HepG2 (cell line): ENCODE measurements at regions not wholly inside any gene's neighbourhood (a gene's known extent, or its start where the extent isn't known, plus 50 kb on each side); places are given as distances from the start of the nearest gene placed in this dataset.
A peak's percentile ranks its signal among the peaks of the same experiment; 100 is the strongest.
"Not testable (repeated sequence)": the region's sequence is repeated elsewhere in the genome, so short reads cannot be mapped to it uniquely, and the experiment has no call there.

ENCODE experiments used
- ATAC-seq: fragments of 200-7000 bp; cut with Tn5 transposase; 3 replicates; pipeline ENCODE4 v1.9.1; 2020; ENCODE audit warnings: mild to moderate bottlenecking, moderate library complexity
- BruUV-seq: library from RNA; stranded (reverse); fragments of 400-500 nt; replicated peaks from 2 replicates; lab custom pipeline; 2021; lab: Mats Ljungman, UMichigan
- CTCF ChIA-PET: fragments of 300-600 bp; formaldehyde crosslinking; extraction: SDS; loops from one replicate; lab custom pipeline; 2021; ENCODE audit warnings: low total read pairs, inconsistent platforms, low intra/inter-chr PET ratio; lab: Yijun Ruan, JAX
- POLR2A ChIA-PET: fragments of 350-600 bp; sonication (Branson Sonifier 250); formaldehyde crosslinking; loops from one replicate; lab custom pipeline; 2020; ENCODE audit warnings: antibody characterized with exemption, inconsistent platforms; lab: Yijun Ruan, JAX
- DNase-seq: peaks from one replicate; pipeline ENCODE4 v3.0.0-alpha.2; 2015; ENCODE audit warnings: low spot score
- FAIRE-seq: peaks from 3 replicates; lab custom pipeline; 2011; peaks lifted over from hg19 to GRCh38; lab: Jason Lieb, UNC
- H2AFZ ChIP-seq: one replicate; pipeline ENCODE4 v1.6.1; 2011; ENCODE audit warnings: low read length, inconsistent platforms
- H3K27ac ChIP-seq: fragments of 300-600 bp; 3 replicates; pipeline ENCODE4 v1.8.0; 2011; ENCODE audit warnings: mixed run types, mild to moderate bottlenecking, mixed read lengths, low read length, inconsistent platforms; ENCODE audit not compliant: insufficient read depth; ENCODE audit errors: extremely low read length
- H3K27me3 ChIP-seq, 2 experiments: fragments of 200-600 bp in 1 of 2; 2 replicates in 1 of 2; 3 replicates in 1 of 2; pipeline versions ENCODE4 v1.6.0 to v1.8.0; 2011; ENCODE audit warnings: low read length in 2 of 2, mild to moderate bottlenecking in 2 of 2, moderate library complexity in 2 of 2, inconsistent platforms in 1 of 2; ENCODE audit not compliant: insufficient read depth in 2 of 2, control insufficient read depth in 1 of 2
- H3K36me3 ChIP-seq, 2 experiments: fragments of 200-600 bp in 1 of 2; replicated peaks in 1 of 2; 2 replicates in 1 of 2; 3 replicates in 1 of 2; pipeline versions ENCODE4 v1.5.1 to v1.8.0; 2011; ENCODE audit warnings: low read length in 2 of 2, inconsistent platforms in 1 of 2; ENCODE audit not compliant: insufficient read depth in 2 of 2, control insufficient read depth in 1 of 2
- H3K4me1 ChIP-seq: 2 replicates; pipeline ENCODE4 v1.5.1; 2012; ENCODE audit warnings: low read length, inconsistent platforms; ENCODE audit not compliant: insufficient read depth
- H3K4me2 ChIP-seq: 2 replicates; pipeline ENCODE4 v1.6.0; 2011; ENCODE audit warnings: low read depth, low read length, inconsistent platforms
- H3K4me3 ChIP-seq, 3 experiments: fragments of 200-600 bp in 1 of 3; sonication (generic), shearing (Covaris generic) in 1 of 3; replicated peaks in 1 of 3; 2 replicates each; pipeline ENCODE4 v1.5.1; 2011 to 2016; ENCODE audit warnings: low read length in 3 of 3, inconsistent platforms in 2 of 3, low read depth in 2 of 3, mild to moderate bottlenecking in 2 of 3, control low read depth in 1 of 3, mixed read lengths in 1 of 3; ENCODE audit not compliant: insufficient read depth in 1 of 3
- H3K79me2 ChIP-seq: one replicate; pipeline ENCODE4 v1.6.1; 2011; ENCODE audit warnings: low read length, inconsistent platforms; ENCODE audit not compliant: insufficient read depth
- H3K9ac ChIP-seq: 2 replicates; pipeline ENCODE4 v1.6.0; 2011; ENCODE audit warnings: mild to moderate bottlenecking, low read depth, low read length, inconsistent platforms; ENCODE audit not compliant: insufficient read depth
- H3K9me3 ChIP-seq: 2 replicates; pipeline ENCODE4 v1.5.1; 2012; ENCODE audit warnings: mild to moderate bottlenecking, low read length
- H4K20me1 ChIP-seq: 2 replicates; pipeline ENCODE4 v1.6.0; 2011; ENCODE audit warnings: inconsistent platforms, mild to moderate bottlenecking, low read length, moderate library complexity; ENCODE audit not compliant: insufficient read depth
- ATF7 ChIP-seq, 2 experiments: fragments of 450-650 bp in 1 of 2; sonication (generic) in 1 of 2; formaldehyde crosslinking in 1 of 2; IDR thresholded peaks; 2 replicates each; pipeline versions ENCODE4 v1.4.0 to v1.6.1; 2016 to 2020; ENCODE audit warnings: antibody characterized with exemption in 1 of 2, mild to moderate bottlenecking in 1 of 2, missing genetic modification reagents in 1 of 2
- CREB1 ChIP-seq, 2 experiments: fragments of 450-650 bp in 1 of 2; IDR thresholded peaks; 2 replicates each; pipeline ENCODE4 v1.6.1; 2016 to 2017; ENCODE audit warnings: control low read depth in 1 of 2, mild to moderate bottlenecking in 1 of 2, missing compliant biosample characterization in 1 of 2, missing genetic modification characterization in 1 of 2
- SNRNP70 ChIP-seq: fragments of 200-400 bp; formaldehyde crosslinking; IDR thresholded peaks from 2 replicates; pipeline ENCODE4 v1.6.1; 2017; ENCODE audit warnings: mild to moderate bottlenecking, low read depth, low read length, moderate library complexity
- WGBS: methylation state at CpG from one replicate; pipeline ENCODE4 v1.1.6; 2017; ENCODE audit warnings: low lambda C conversion rate; 5-methylcytosine and 5-hydroxymethylcytosine counted together
- in situ Hi-C: cut with HindIII; loops from 2 replicates; pipeline ENCODE4 v1.10.0; 2017; ENCODE audit warnings: low pct_unique_long_range_greater_than_20kb; ENCODE audit not compliant: extremely low pct_ligation_motif_present
- intact Hi-C: fragments of 100-400 bp; cut with micrococcal nuclease; formaldehyde crosslinking; loops from one replicate; pipeline ENCODE4 v1.10.0; 2022; ENCODE audit not compliant: unreplicated experiment
- TF ChIP-seq, protein P1 (sequence below): sonication (generic); formaldehyde crosslinking; IDR thresholded peaks from 2 replicates; pipeline ENCODE4 v1.4.0; 2020; ENCODE audit warnings: missing genetic modification reagents

DNA sequence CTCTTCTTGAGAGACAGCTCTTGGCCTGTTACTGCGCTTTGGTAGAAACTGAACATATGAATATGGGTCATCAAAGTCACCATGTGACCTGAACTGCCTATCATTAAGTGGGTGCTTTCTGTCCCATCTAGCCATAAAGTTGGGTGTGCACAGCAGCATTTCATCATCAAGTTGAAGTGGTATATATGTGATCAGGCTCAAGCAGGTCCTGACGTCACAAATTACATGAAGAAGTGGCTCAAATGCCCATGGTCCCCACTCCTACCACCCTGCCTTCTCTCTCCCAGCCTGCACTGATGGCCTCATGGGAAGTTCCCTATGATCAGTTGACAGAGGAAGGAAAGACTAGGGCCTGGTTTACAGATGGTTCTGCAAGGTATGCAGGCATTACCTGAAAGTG, 308.8 kb upstream of the MGAT4C start:
- no peaks in the 10 kb centered on the region for H3K36me3 ChIP-seq
- ChIA-PET POLR2A (no interaction called here), CTCF (no interaction called here)
- no TSS peak for BruUV-seq
- FAIRE-seq (no peak), DNase-seq (no peak), ATAC-seq (no peak)
- H3K4me1 ChIP-seq, result no peaks in the 10 kb centered on the region
- H2AFZ ChIP-seq, result no peak overlapping the region
- H3K4me3 ChIP-seq, result no peak overlapping the region
- H3K4me2 ChIP-seq, result no peak overlapping the region
- peaks cover 79% of the 10 kb centered on the region for H3K9me3 ChIP-seq
- H4K20me1 ChIP-seq, result no peaks in the 10 kb centered on the region
- intact Hi-C loops, result no loop called here
- no peaks in the 10 kb centered on the region for H3K79me2 ChIP-seq
- 0% methylated on average over 1 of the region's 2 CpGs for WGBS
- no peaks in the 10 kb centered on the region; a peak in 1 of 5 replicates for H3K27me3 ChIP-seq
- H3K27ac ChIP-seq, result no peak overlapping the region
- H3K9ac ChIP-seq, result no peak overlapping the region
- TF ChIP-seq, protein P1, sequence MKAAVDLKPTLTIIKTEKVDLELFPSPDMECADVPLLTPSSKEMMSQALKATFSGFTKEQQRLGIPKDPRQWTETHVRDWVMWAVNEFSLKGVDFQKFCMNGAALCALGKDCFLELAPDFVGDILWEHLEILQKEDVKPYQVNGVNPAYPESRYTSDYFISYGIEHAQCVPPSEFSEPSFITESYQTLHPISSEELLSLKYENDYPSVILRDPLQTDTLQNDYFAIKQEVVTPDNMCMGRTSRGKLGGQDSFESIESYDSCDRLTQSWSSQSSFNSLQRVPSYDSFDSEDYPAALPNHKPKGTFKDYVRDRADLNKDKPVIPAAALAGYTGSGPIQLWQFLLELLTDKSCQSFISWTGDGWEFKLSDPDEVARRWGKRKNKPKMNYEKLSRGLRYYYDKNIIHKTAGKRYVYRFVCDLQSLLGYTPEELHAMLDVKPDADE (CRISPR knock-in tag), result no peak
- TF ChIP-seq CREB1 (IDR thresholded peaks at IDR 0.05) (peak; percentile 90), CREB1 (CRISPR knock-in tag; IDR thresholded peaks at IDR 0.05) (no peak), SNRNP70 (no peak), ATF7 (IDR thresholded peaks at IDR 0.05) (0 out of 2 replicates have a peak, but pooled peaks have one; percentile 18), ATF7 (CRISPR knock-in tag; IDR thresholded peaks at IDR 0.05) (no peak)
- TF ChIP-seq, all 625 proteins: peak for 2
- in situ Hi-C loops, result no loop called here

DNA sequence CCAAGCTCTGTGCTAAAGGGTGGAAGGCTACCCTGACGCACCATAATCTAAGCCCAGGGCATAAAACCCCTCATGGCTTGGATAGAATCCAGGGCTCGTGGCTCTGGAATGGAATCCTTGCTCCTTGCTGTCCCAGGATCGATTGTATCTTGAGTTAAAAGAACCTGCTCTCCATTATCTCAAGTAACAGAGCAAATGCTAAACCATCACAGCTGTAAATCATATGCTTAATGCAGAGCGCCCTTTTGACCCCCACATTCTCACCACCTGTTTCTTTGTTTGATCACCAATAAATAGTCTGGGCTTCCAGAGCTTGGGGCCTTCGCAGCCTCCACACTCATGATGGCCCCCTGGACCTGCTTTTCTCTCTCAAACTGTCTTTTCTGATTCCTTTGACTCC, 299.3 kb upstream of the MGAT4C start:
- POLR2A ChIA-PET, BruUV-seq, H3K27ac ChIP-seq, intact Hi-C loops, CTCF ChIA-PET, H2AFZ ChIP-seq, DNase-seq, H4K20me1 ChIP-seq, H3K27me3 ChIP-seq, H3K79me2 ChIP-seq, FAIRE-seq, in situ Hi-C loops, H3K4me2 ChIP-seq, H3K4me3 ChIP-seq, H3K36me3 ChIP-seq, ATAC-seq, H3K4me1 ChIP-seq, H3K9ac ChIP-seq: not testable (repeated sequence)
- H3K9me3 ChIP-seq, result peaks cover 47% of the 10 kb centered on the region
- 2% methylated on average over 3 of the region's 5 CpGs for WGBS
